ENCODE measurements at regions not wholly inside any gene's neighbourhood (a gene's known extent, or its start where the extent isn't known, plus 50 kb on each side); places are given as distances from the start of the nearest gene placed in this dataset.

- Histone ChIP-seq H3K79me2 (ENCODE audit: low read depth) (no peaks in the 10 kb centered on the region), H3K4me3 (no peak overlapping the region), H3K27ac (no peak overlapping the region), H4K20me1 (ENCODE audit: insufficient read depth) (no peaks in the 10 kb centered on the region), H3K9me3 (ENCODE audit: insufficient read depth, low read depth) (no peaks in the 10 kb centered on the region), H3K9me2 (ENCODE audit: insufficient read depth) (no peaks in the 10 kb centered on the region), H3F3A (ENCODE audit: insufficient read depth, low read depth) (no peaks in the 10 kb centered on the region), H3K4me2 (no peak overlapping the region), H3K4me1 (replicated peaks; ENCODE audit: insufficient read depth) (no peaks in the 10 kb centered on the region), H3K36me3 (ENCODE audit: low read depth) (no peaks in the 10 kb centered on the region), H3K27me3 (ENCODE audit: insufficient read depth, low read depth) (no peaks in the 10 kb centered on the region), H2AFZ (no peak overlapping the region)
- intact Hi-C loops (cut with micrococcal nuclease; ENCODE audit: unreplicated experiment), result no loop called here
- BruUV-seq (replicated peaks), result no TSS peak
- no peak for TF ChIP-seq EZH2 (IDR thresholded peaks at IDR 0.05; ENCODE audit: low read depth)
- TF ChIP-seq, protein P1, sequence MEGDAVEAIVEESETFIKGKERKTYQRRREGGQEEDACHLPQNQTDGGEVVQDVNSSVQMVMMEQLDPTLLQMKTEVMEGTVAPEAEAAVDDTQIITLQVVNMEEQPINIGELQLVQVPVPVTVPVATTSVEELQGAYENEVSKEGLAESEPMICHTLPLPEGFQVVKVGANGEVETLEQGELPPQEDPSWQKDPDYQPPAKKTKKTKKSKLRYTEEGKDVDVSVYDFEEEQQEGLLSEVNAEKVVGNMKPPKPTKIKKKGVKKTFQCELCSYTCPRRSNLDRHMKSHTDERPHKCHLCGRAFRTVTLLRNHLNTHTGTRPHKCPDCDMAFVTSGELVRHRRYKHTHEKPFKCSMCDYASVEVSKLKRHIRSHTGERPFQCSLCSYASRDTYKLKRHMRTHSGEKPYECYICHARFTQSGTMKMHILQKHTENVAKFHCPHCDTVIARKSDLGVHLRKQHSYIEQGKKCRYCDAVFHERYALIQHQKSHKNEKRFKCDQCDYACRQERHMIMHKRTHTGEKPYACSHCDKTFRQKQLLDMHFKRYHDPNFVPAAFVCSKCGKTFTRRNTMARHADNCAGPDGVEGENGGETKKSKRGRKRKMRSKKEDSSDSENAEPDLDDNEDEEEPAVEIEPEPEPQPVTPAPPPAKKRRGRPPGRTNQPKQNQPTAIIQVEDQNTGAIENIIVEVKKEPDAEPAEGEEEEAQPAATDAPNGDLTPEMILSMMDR (conservative IDR thresholded peaks at IDR 0.05), result no peak
- ChIA-PET POLR2A (ENCODE audit: unreplicated experiment) (no interaction called here), CTCF (no interaction called here)
- DNase-seq, result no peak
Observed at GRCh38 chr3:56939834-56940233, 120.6 kb upstream of the SPATA12 start.

- H3K9me2 ChIP-seq (ENCODE audit: insufficient read depth), result no peaks in the 10 kb centered on the region
- POLR2A ChIA-PET (ENCODE audit: unreplicated experiment), result no interaction called here
- H3K27me3 ChIP-seq (ENCODE audit: insufficient read depth, low read depth), result no peaks in the 10 kb centered on the region
- BruUV-seq (replicated peaks), result no TSS peak
- no peak overlapping the region for H3K27ac ChIP-seq
- intact Hi-C loops (cut with micrococcal nuclease; ENCODE audit: unreplicated experiment), result no loop called here
- no peak overlapping the region for H2AFZ ChIP-seq
- no peaks in the 10 kb centered on the region for H3K4me1 ChIP-seq (replicated peaks; ENCODE audit: insufficient read depth)
- no peaks in the 10 kb centered on the region for H3F3A ChIP-seq (ENCODE audit: insufficient read depth, low read depth)
- no peak overlapping the region for H3K4me3 ChIP-seq
- no peaks in the 10 kb centered on the region for H4K20me1 ChIP-seq (ENCODE audit: insufficient read depth)
- CTCF ChIA-PET, result no interaction called here
- H3K4me2 ChIP-seq, result no peak overlapping the region
- no peaks in the 10 kb centered on the region for H3K36me3 ChIP-seq (ENCODE audit: low read depth)
- no peaks in the 10 kb centered on the region for H3K79me2 ChIP-seq (ENCODE audit: low read depth)
- TF ChIP-seq EZH2 (IDR thresholded peaks at IDR 0.05; ENCODE audit: low read depth), result no peak
- TF ChIP-seq, protein P1 (conservative IDR thresholded peaks at IDR 0.05), result no peak
- no peaks in the 10 kb centered on the region for H3K9me3 ChIP-seq (ENCODE audit: insufficient read depth, low read depth)
- DNase-seq, result no peak
Observed at GRCh38 chr3:56938530-56938929, 121.9 kb upstream of the SPATA12 start.

DNA sequence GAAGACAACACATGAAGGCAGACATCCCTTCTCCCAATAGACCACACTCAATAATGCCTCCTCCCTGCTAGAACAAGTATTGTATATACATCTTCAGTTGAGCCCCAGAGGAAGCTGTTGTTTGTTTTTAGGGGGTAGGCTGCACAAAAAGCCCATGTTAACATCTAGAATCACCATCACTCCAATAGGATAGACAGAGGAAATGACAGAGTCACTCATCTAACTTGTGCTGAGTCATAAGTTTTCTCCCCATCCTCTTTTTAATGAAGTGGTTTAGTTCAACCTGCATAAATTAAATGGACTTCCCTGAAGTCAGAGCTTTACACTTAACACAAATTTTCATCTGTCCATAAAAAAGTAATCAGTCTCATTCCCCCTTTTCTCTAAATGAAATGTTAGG, 122.9 kb upstream of the SPATA12 start:
- Histone ChIP-seq H3K27ac (no peak overlapping the region), H3K9me2 (ENCODE audit: insufficient read depth) (no peaks in the 10 kb centered on the region), H3K9me3 (ENCODE audit: insufficient read depth, low read depth) (no peaks in the 10 kb centered on the region), H2AFZ (no peak overlapping the region), H4K20me1 (ENCODE audit: insufficient read depth) (no peaks in the 10 kb centered on the region), H3K79me2 (ENCODE audit: low read depth) (no peaks in the 10 kb centered on the region), H3K36me3 (ENCODE audit: low read depth) (no peaks in the 10 kb centered on the region), H3K4me3 (no peak overlapping the region), H3F3A (ENCODE audit: insufficient read depth, low read depth) (no peaks in the 10 kb centered on the region), H3K27me3 (ENCODE audit: insufficient read depth, low read depth) (no peaks in the 10 kb centered on the region), H3K4me2 (no peak overlapping the region), H3K4me1 (replicated peaks; ENCODE audit: insufficient read depth) (no peaks in the 10 kb centered on the region)
- TF ChIP-seq EZH2 (IDR thresholded peaks at IDR 0.05; ENCODE audit: low read depth), result no peak
- TF ChIP-seq, protein P1 (conservative IDR thresholded peaks at IDR 0.05), result no peak
- no peak for DNase-seq
- ChIA-PET CTCF (no interaction called here), POLR2A (ENCODE audit: unreplicated experiment) (no interaction called here)
- no TSS peak for BruUV-seq (replicated peaks)
- intact Hi-C loops (cut with micrococcal nuclease; ENCODE audit: unreplicated experiment), result no loop called here
